ENCODE measurements at regions not wholly inside any gene's neighbourhood (a gene's known extent, or its start where the extent isn't known, plus 50 kb on each side); places are given as distances from the start of the nearest gene placed in this dataset.

DNA sequence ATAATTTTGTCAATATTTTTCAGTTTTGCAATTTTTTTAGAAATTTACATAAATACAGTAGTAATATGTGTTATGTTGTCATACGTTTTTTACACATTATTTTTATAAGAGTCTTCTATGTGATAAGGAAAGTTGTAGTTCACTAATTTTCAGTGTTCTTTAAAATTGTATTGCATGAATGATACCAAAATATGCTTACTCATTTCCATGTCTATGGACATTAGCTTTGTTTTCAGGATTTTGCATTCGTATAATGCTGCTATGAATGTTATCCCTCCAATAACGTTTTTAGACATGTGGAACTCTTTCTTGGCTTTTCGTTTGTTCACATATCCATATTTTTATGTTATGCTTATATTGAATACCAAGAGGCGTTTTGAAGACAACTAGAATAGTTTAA lies 260.0 kb downstream of the ARL4A start:
- no peak for DNase-seq

- DNase-seq = no peak
Measured at GRCh38 chr7:12949060-12949931, 261.9 kb downstream of the ARL4A start.

DNA sequence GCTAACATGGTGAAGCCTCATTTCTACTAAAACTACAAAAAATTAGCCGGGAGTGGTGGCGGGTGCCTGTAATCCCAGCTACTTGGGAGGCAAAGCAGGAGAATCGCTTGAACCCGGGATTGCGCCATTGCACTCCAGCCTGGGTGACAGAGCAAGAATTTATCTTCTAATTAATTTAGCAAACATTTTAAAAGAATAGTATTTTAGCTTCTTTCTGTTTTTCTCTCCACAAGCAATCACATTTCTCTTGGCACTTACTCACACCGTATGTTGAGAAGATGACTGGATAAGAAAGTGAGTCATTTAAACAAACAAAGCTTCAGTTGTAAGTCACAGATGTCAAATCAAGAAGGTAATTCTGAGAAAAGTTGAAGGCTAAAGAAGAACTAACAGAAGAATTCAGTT lies 264.0 kb downstream of the ARL4A start:
- no peak for DNase-seq

GRCh38 chr7:12954380-12955033 lies 267.1 kb downstream of the ARL4A start:
- no peak for DNase-seq

DNA sequence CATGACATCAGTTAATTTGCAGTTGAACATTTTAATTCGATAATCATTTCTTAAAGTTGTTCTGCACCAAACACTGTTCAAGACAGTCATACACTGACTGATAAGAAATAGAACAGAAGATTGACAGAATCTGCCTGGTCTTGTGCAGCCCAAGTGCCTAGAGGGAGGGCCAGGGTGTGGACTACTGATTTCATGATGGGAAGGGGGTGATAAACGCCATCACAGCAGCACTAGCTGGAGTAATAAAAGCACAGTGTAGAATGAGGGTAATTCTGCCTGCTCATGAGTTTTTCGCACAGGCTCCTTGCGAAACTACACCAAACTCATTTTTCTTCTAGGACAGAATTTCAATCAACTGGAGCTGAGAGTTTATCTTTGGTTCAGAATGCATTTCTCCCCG lies 270.1 kb downstream of the ARL4A start:
- DNase-seq = no peak

DNA sequence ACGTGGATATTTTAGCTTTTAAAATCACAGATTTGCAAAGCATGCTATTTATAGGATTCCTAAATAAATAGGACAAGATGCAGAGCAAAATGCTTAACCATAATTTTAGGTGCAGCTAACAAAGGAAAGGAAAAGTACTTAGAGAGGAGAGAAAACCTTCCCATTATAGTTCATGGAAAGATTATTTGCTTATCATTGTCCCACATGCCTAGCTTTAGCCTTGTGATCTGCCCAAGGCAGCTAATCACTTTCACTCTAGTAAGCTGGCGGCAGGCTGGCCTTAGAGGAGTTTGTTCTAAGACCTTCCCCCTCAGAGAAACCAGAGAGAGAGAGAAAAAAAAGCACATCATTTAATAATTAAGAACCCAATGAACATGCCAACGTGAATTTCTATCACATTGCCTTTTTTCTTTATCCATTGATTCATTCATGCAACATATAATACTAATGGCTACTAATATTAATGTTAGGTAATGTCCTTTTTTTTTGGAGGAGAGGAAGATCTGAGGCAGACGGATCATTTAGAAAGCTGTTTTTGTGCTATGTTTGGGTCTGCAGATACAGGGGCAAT lies 274.6 kb downstream of the ARL4A start:
- no peak for DNase-seq

- no peak for DNase-seq
Measured at GRCh38 chr7:12963435-12963834, 276.0 kb downstream of the ARL4A start.

- DNase-seq = no peak
Measured at GRCh38 chr7:12964836-12965235, 277.4 kb downstream of the ARL4A start.

DNA sequence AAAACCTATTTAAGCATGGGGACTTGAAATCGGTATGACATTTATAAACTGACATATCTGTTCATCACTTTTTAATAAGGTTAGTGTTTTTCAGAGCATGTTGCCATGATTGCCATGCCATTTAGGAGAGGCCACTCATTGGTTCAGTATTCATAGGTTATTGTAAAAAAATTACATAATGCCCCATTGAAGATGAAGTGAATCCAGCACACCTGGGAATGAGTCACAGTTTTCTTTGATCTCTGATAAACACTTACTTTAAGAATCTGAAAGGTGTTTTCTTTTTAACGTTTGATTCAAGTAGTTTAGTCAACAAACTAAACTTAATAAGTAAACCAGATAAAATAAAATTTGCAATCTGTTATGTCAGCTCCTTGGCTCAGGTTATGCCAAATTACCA lies 278.3 kb downstream of the ARL4A start:
- no peak for DNase-seq

- no peak for DNase-seq
Measured at GRCh38 chr7:12967322-12967721, 279.9 kb downstream of the ARL4A start.

DNA sequence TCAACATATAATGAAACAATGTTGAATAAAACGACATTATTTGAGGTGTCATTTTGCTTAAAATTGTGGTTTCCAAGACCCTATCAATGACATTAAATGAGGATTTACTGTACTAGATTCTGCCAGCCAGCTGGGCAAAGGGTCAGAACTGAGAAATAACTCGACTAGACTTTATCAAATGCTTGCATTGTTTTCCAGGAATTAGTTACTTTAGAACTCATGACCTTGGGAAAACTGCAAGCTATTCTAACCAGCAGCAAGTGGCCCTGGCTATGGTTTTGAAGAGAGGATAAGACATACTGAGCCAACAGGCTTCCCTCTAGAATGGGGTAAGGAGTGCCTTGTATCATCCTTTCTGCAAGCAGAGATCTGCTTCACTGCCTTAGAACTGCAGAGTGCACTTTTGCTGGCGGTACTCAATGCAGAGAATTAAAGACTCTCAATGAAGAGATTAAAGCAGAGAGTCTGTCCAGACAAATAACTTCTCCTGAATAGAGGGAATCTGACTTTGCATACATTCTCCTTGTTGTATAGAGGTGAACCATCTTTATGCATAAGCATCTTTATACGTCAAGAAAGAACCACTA lies 281.5 kb downstream of the ARL4A start:
- no peak for DNase-seq

DNA sequence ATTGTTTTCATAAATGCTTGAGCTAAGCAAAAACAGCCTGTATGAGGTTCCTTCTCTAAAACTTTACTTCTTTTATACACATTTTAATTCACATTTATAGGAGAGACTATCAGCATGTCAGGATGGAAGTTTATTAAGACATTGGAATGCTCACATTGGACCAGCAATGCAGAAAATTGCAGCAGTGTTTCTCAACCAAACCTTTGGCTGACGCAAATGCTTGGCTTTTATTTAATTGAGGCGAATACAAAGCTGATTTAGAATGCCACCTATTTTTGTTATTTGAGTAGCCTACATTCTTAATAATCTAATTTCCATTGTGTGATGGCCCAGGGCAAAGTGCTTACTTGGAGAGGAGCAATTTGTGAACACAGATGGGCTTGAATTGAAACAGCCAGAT lies 283.2 kb downstream of the ARL4A start:
- DNase-seq = no peak

- no peak for DNase-seq
Measured at GRCh38 chr7:12974451-12975166, 287.2 kb downstream of the ARL4A start.

DNA sequence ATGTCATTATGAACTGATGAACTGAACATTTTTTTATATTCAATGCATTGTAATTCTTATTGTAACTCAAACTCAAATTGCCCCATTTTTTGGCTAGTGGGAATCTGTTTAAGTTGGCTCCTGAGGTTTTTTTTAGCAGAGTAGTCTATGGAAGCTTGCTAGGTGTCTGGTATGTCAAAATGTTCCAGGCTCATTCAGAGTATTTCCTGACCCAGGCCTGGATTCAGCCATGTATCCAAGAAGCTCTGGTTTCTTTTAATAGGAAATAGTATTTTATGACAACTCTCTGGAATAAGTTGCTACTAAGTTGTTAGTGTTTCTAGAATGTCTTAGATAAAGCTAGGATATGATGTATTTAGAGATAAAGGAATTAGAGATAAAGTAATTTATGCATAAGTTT lies 288.0 kb downstream of the ARL4A start:
- no peak for DNase-seq

- DNase-seq = no peak
Measured at GRCh38 chr7:12979181-12979580, 291.7 kb downstream of the ARL4A start.

- no peak for DNase-seq
Measured at GRCh38 chr7:12982178-12982577, 294.7 kb downstream of the ARL4A start.

DNA sequence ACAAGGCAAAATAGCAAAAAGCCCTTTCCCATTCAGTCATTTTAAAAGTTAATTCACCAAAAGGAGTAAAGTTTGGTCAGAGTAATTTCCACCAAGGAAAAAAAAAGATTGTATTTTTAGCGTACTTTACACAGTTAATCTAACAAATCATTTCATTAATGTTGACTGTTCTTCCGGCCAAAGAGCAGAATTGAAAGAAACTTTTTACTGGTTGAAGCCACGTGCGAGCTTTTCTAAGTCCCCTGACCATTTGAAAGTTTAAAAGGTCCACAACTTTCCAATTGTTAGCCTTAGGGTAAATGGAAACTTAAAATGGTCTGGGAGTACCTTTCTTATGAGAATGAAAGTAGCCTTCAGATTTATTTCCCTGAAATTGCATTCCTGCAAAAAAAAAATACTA lies 296.7 kb downstream of the ARL4A start:
- DNase-seq = no peak

DNA sequence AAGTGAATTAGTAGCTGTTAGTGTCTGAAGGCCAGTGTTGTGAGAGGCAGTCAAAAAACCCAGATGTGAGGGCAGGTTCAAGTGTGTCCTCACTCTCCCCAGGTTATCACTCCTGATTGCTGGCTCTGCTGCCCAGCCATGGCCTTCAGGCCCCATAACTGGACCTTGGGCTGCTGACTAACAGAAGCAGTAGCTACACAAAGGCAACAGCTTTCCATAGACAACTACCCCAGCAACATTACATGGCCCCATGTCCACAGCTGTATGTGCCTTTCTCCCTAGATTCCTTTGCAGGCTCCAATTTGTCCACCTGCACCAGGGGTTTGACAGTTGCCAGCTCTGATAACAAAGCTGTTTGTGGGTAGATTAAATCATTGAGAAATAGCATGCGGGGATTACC lies 297.8 kb downstream of the ARL4A start:
- DNase-seq = no peak

- no peak for DNase-seq
Measured at GRCh38 chr7:12985752-12986151, 298.3 kb downstream of the ARL4A start.

- DNase-seq = no peak
Measured at GRCh38 chr7:12987238-12987637, 299.8 kb downstream of the ARL4A start.

- DNase-seq = no peak
Measured at GRCh38 chr7:12990440-12990839, 303.0 kb downstream of the ARL4A start.

- no peak for DNase-seq
Measured at GRCh38 chr7:12993025-12993424, 305.6 kb downstream of the ARL4A start.

GRCh38 chr7:12995912-12996469 lies 308.6 kb downstream of the ARL4A start:
- no peak for DNase-seq

All from T-helper 2 cell (primary cell).